Endothelial cell of umbilical vein (primary cell): ENCODE measurements at regions not wholly inside any gene's neighbourhood (a gene's known extent, or its start where the extent isn't known, plus 50 kb on each side); places are given as distances from the start of the nearest gene placed in this dataset.

Experiments
- EZH2 ChIP-seq: IDR thresholded peaks from 2 replicates; pipeline ENCODE4 v1.6.1; 2012; ENCODE audit warnings: borderline replicate concordance, low read depth, mild to moderate bottlenecking, moderate library complexity, low read length, inconsistent platforms; ENCODE audit not compliant: severe bottlenecking
- GATA2 ChIP-seq: IDR thresholded peaks from 2 replicates; pipeline ENCODE4 v1.7.0; 2011; ENCODE audit warnings: low read depth, mild to moderate bottlenecking, moderate library complexity, mixed read lengths, low read length; ENCODE audit not compliant: insufficient read length, insufficient read depth
- POLR2A ChIP-seq: IDR thresholded peaks from 2 replicates; pipeline ENCODE4 v1.6.1; 2012; ENCODE audit warnings: low read depth, mild to moderate bottlenecking, control low read depth, low read length
- TF ChIP-seq, protein P1 (sequence below), 2 donors: IDR thresholded peaks; 1 replicate in 1 of 2; 2 replicates in 1 of 2; pipeline ENCODE4 v1.5.1; 2011; ENCODE audit warnings: low read length in 2 of 2, mild to moderate bottlenecking in 2 of 2, moderate library complexity in 2 of 2, control low read depth in 1 of 2, inconsistent platforms in 1 of 2, low read depth in 1 of 2; ENCODE audit not compliant: insufficient read depth in 1 of 2; ENCODE audit errors: extremely low read depth in 1 of 2

DNA sequence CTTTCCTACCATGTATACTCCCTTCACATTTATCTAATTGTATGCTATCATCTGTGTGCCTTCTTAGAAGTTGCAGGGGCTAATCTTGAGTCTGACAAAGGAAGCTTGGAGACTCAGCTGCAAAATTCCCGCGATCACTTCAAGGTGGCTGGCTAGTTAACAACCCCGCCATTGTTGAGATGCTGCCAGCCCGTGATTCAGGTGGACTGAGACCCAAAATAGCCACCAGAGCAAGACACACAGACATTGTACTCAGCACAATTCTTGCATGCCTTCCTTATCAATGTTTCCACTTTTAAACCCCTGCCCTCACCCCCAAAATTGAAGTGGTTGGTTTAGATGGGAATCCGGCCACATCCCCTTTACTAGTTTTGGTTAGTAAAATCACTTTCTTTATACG is 225.8 kb upstream of the ZNF717 start:
- TF ChIP-seq, protein P1, sequence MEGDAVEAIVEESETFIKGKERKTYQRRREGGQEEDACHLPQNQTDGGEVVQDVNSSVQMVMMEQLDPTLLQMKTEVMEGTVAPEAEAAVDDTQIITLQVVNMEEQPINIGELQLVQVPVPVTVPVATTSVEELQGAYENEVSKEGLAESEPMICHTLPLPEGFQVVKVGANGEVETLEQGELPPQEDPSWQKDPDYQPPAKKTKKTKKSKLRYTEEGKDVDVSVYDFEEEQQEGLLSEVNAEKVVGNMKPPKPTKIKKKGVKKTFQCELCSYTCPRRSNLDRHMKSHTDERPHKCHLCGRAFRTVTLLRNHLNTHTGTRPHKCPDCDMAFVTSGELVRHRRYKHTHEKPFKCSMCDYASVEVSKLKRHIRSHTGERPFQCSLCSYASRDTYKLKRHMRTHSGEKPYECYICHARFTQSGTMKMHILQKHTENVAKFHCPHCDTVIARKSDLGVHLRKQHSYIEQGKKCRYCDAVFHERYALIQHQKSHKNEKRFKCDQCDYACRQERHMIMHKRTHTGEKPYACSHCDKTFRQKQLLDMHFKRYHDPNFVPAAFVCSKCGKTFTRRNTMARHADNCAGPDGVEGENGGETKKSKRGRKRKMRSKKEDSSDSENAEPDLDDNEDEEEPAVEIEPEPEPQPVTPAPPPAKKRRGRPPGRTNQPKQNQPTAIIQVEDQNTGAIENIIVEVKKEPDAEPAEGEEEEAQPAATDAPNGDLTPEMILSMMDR (IDR thresholded peaks at IDR 0.05; ENCODE audit: extremely low read depth in 1 of 2, insufficient read depth in 1 of 2, low read depth in 1 of 2, low read length in 2 of 2): no peak
- TF ChIP-seq POLR2A (no peak), EZH2 (no peak), GATA2 (no peak)
